ENCODE measurements at regions not wholly inside any gene's neighbourhood (a gene's known extent, or its start where the extent isn't known, plus 50 kb on each side); places are given as distances from the start of the nearest gene placed in this dataset.
A peak's percentile ranks its signal among the peaks of the same experiment; 100 is the strongest.

DNA sequence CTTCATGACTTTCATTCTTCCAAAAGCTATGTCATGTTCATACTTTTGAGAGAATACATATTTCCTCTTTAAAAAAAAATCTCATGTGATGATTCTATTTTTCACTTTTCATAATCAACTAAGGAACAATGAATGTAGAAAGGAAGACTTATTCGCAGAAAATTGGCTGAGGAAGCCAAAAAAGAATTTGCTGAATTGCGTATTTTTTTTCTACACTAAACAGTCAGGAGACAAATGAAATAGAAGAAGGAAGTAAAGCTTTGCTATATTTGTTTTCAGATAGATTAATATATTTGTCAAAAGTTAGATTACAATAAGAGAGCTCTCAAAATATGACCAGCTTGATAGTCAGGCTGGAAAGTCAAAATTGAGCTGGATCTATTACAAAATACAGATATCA, 504.2 kb downstream of the ANXA1 start (continued):
- TF ChIP-seq, protein P1, sequence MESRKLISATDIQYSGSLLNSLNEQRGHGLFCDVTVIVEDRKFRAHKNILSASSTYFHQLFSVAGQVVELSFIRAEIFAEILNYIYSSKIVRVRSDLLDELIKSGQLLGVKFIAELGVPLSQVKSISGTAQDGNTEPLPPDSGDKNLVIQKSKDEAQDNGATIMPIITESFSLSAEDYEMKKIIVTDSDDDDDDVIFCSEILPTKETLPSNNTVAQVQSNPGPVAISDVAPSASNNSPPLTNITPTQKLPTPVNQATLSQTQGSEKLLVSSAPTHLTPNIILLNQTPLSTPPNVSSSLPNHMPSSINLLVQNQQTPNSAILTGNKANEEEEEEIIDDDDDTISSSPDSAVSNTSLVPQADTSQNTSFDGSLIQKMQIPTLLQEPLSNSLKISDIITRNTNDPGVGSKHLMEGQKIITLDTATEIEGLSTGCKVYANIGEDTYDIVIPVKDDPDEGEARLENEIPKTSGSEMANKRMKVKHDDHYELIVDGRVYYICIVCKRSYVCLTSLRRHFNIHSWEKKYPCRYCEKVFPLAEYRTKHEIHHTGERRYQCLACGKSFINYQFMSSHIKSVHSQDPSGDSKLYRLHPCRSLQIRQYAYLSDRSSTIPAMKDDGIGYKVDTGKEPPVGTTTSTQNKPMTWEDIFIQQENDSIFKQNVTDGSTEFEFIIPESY (IDR thresholded peaks at IDR 0.05; ENCODE audit: borderline replicate concordance, low read depth): no peak
- TF ChIP-seq SMC3 (IDR thresholded peaks at IDR 0.05; ENCODE audit: low read depth, low read length): no peak
- TF ChIP-seq NFIC (IDR thresholded peaks at IDR 0.05; ENCODE audit: borderline replicate concordance): no peak
- TF ChIP-seq USF1 (IDR thresholded peaks at IDR 0.05; ENCODE audit: borderline replicate concordance, low read depth): no peak

- Histone ChIP-seq H3F3A (replicated peaks; ENCODE audit: insufficient read depth) (no peaks in the 10 kb centered on the region), H3K27ac (ENCODE audit: low read depth in 2 of 2, low read length in 1 of 2) (no peak overlapping the region), H3K4me2 (no peak overlapping the region), H3K9ac (no peak overlapping the region), H3K9me3 (no peaks in the 10 kb centered on the region), H3K36me3 (replicated peaks in 1 of 2; ENCODE audit: control insufficient read depth in 1 of 2, insufficient read depth in 2 of 2, low read length in 1 of 2) (no peaks in the 10 kb centered on the region), H3K27me3 (ENCODE audit: insufficient read depth) (no peaks in the 10 kb centered on the region), H3K4me1 (ENCODE audit: control insufficient read depth in 1 of 2, insufficient read depth in 2 of 2, low read depth in 1 of 2, low read length in 1 of 2) (peaks cover 0 to 2% of the 10 kb centered on the region in 2 experiments; a peak in 1 of 4 replicates), H3K4me3 (ENCODE audit: low read depth in 2 of 2, low read length in 1 of 2) (no peak overlapping the region), H3K9me2 (no peaks in the 10 kb centered on the region), H4K20me1 (ENCODE audit: insufficient read depth) (no peaks in the 10 kb centered on the region), H3K79me2 (ENCODE audit: insufficient read depth) (no peaks in the 10 kb centered on the region), H2AFZ (ENCODE audit: low read depth) (no peak overlapping the region)
- TF ChIP-seq, protein P1 (IDR thresholded peaks at IDR 0.05; ENCODE audit: borderline replicate concordance, low read depth): no peak
- TF ChIP-seq, protein P2, sequence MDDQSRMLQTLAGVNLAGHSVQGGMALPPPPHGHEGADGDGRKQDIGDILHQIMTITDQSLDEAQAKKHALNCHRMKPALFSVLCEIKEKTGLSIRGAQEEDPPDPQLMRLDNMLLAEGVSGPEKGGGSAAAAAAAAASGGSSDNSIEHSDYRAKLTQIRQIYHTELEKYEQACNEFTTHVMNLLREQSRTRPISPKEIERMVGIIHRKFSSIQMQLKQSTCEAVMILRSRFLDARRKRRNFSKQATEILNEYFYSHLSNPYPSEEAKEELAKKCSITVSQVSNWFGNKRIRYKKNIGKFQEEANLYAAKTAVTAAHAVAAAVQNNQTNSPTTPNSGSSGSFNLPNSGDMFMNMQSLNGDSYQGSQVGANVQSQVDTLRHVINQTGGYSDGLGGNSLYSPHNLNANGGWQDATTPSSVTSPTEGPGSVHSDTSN (IDR thresholded peaks at IDR 0.05): no peak
- TF ChIP-seq SIN3A (IDR thresholded peaks at IDR 0.05; ENCODE audit: borderline replicate concordance, low read depth, low read length) (no peak), EZH2phosphoT487 (IDR thresholded peaks at IDR 0.05; ENCODE audit: borderline replicate concordance, low read depth) (no peak)
- ChIA-PET CTCF (interaction anchor here (1.2 kb wide), 1 partner anchor 396 kb away, joined by 4 read pairs; no protein-coding TSS in a partner anchor), POLR2A (no interaction called here)
- WGBS (ENCODE audit: low lambda C conversion rate): 17% methylated on average over 1 of the region's 1 CpG
- no peak for DNase-seq
Observed at GRCh38 chr9:73665253-73665652, 513.6 kb downstream of the ANXA1 start.

- DNase-seq: peak; percentile 14
Observed at GRCh38 chr9:73667749-73668148, 516.1 kb downstream of the ANXA1 start.

More at GRCh38 chr9:73667749-73668148, 516.1 kb downstream of the ANXA1 start:
- WGBS (ENCODE audit: low lambda C conversion rate): 31% methylated on average over 1 of the region's 1 CpG
- Histone ChIP-seq H3K27me3 (ENCODE audit: insufficient read depth) (no peaks in the 10 kb centered on the region), H3K9ac (no peak overlapping the region), H3K4me3 (ENCODE audit: low read depth in 2 of 2, low read length in 1 of 2) (no peak overlapping the region), H3K36me3 (replicated peaks in 1 of 2; ENCODE audit: control insufficient read depth in 1 of 2, insufficient read depth in 2 of 2, low read length in 1 of 2) (no peaks in the 10 kb centered on the region), H3F3A (replicated peaks; ENCODE audit: insufficient read depth) (no peaks in the 10 kb centered on the region), H3K9me3 (no peaks in the 10 kb centered on the region), H4K20me1 (ENCODE audit: insufficient read depth) (no peaks in the 10 kb centered on the region), H3K4me1 (ENCODE audit: control insufficient read depth in 1 of 2, insufficient read depth in 2 of 2, low read depth in 1 of 2, low read length in 1 of 2) (peaks cover 0 to 2% of the 10 kb centered on the region in 2 experiments; a peak in 1 of 4 replicates), H3K27ac (ENCODE audit: low read depth in 2 of 2, low read length in 1 of 2) (no peak overlapping the region), H3K4me2 (no peak overlapping the region), H3K79me2 (ENCODE audit: insufficient read depth) (no peaks in the 10 kb centered on the region), H2AFZ (ENCODE audit: low read depth) (no peak overlapping the region), H3K9me2 (no peaks in the 10 kb centered on the region)
- no peak for TF ChIP-seq GABPA (IDR thresholded peaks at IDR 0.05; ENCODE audit: low read depth)
- peak; percentile 16 for TF ChIP-seq RAD21 (IDR thresholded peaks at IDR 0.05; ENCODE audit: low read length)
- ChIA-PET POLR2A (no interaction called here), CTCF (no interaction called here)

Measured in SK-N-SH (cell line).